Kasumi-1 (cell line): ENCODE measurements at regions not wholly inside any gene's neighbourhood (a gene's known extent, or its start where the extent isn't known, plus 50 kb on each side); places are given as distances from the start of the nearest gene placed in this dataset.
A peak's percentile ranks its signal among the peaks of the same experiment; 100 is the strongest.
"Not testable (repeated sequence)": the region's sequence is repeated elsewhere in the genome, so short reads cannot be mapped to it uniquely, and the experiment has no call there.

Experiments
- DNase-seq, 2 experiments: peaks; one replicate each; lab custom pipeline; 2025; lab: John Stamatoyannopoulos, UW

- DNase-seq: peak in 1 of 2 experiments; percentile 4
Observed at GRCh38 chr4:184907216-184907615, 81.4 kb upstream of the ACSL1 start.

GRCh38 chr4:184907810-184908209 lies 82.0 kb upstream of the ACSL1 start:
- no peak for DNase-seq

- DNase-seq: no peak
Observed at GRCh38 chr4:184911310-184911709, 85.5 kb upstream of the ACSL1 start.

- DNase-seq: no peak
Observed at GRCh38 chr4:184913356-184914143, 87.8 kb upstream of the ACSL1 start.

GRCh38 chr4:184918799-184919198 lies 93.0 kb upstream of the ACSL1 start:
- not testable (repeated sequence) for DNase-seq

GRCh38 chr4:184921456-184921855 lies 95.7 kb upstream of the ACSL1 start:
- no peak for DNase-seq

- DNase-seq: no peak
Observed at GRCh38 chr4:184922301-184922700, 96.0 kb upstream of the HELT start.

- DNase-seq: peak; percentile 41 to 54
Observed at GRCh38 chr4:184924516-184924915, 93.8 kb upstream of the HELT start.

- no peak for DNase-seq
Observed at GRCh38 chr4:184929476-184929875, 88.8 kb upstream of the HELT start.

- no peak for DNase-seq
Observed at GRCh38 chr4:184930026-184930425, 88.3 kb upstream of the HELT start.

- no peak for DNase-seq
Observed at GRCh38 chr4:184932343-184932742, 85.9 kb upstream of the HELT start.

GRCh38 chr4:184933311-184933710 lies 85.0 kb upstream of the HELT start:
- no peak for DNase-seq

GRCh38 chr4:184934184-184934583 lies 84.1 kb upstream of the HELT start:
- no peak for DNase-seq

- DNase-seq: no peak
Observed at GRCh38 chr4:184934961-184935360, 83.3 kb upstream of the HELT start.

GRCh38 chr4:184936071-184936470 lies 82.2 kb upstream of the HELT start:
- DNase-seq: no peak

- no peak for DNase-seq
Observed at GRCh38 chr4:184937030-184937710, 81.1 kb upstream of the HELT start.

GRCh38 chr4:184937745-184938144 lies 80.5 kb upstream of the HELT start:
- no peak for DNase-seq

- no peak for DNase-seq
Observed at GRCh38 chr4:184938871-184939270, 79.4 kb upstream of the HELT start.

- no peak for DNase-seq
Observed at GRCh38 chr4:184939978-184940377, 78.3 kb upstream of the HELT start.

- DNase-seq: no peak
Observed at GRCh38 chr4:184940500-184940899, 77.8 kb upstream of the HELT start.

- no peak for DNase-seq
Observed at GRCh38 chr4:184941671-184942418, 76.4 kb upstream of the HELT start.
